GM18861 (cell line): ENCODE measurements at regions not wholly inside any gene's neighbourhood (a gene's known extent, or its start where the extent isn't known, plus 50 kb on each side); places are given as distances from the start of the nearest gene placed in this dataset.

Experiments used
- ATAC-seq: cut with Tn5 transposase; IDR thresholded peaks from one replicate; pipeline ENCODE4 v1.9.1; 2021; ENCODE audit not compliant: unreplicated experiment

GRCh38 chr5:105030153-105030552 is 1467.6 kb upstream of the NUDT12 start:
- ATAC-seq, result no peak

DNA sequence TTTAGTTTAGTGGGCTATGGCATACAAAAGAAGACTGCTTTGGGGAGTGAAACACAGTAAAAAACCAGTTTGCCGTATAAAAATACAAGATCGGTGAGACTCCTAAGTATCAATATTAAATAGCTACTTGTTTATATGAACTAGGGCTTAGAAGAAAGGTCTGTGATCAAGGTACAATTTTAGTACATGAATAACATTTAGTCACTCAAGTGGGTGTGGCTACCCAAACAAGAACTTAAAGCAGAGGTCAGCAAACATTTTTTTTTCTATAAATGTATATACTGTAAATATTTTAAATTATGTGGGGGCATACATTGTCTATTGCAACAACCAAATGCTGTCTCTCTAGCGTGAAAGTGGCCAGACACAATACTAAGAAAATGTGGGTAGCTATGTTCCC is 1452.5 kb upstream of the NUDT12 start:
- no peak for ATAC-seq

DNA sequence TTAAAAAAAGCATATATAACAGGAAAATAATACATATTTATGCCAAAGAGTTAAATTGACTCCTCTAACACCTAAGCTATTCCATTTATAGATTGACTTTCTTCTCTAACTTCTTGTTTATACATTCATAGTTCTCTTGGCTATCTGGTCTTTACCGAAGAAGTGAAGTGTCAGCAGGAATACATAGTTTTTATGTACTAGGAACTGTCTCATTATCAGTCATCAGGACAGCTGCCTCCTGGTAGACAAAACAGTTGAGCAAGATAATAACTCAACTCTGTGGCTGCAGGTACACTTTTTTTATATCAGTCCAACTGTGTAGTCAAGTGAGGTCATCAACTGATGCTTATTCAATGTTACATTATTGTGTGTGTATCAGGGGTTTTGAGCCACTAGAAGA is 1436.0 kb upstream of the NUDT12 start:
- no peak for ATAC-seq

DNA sequence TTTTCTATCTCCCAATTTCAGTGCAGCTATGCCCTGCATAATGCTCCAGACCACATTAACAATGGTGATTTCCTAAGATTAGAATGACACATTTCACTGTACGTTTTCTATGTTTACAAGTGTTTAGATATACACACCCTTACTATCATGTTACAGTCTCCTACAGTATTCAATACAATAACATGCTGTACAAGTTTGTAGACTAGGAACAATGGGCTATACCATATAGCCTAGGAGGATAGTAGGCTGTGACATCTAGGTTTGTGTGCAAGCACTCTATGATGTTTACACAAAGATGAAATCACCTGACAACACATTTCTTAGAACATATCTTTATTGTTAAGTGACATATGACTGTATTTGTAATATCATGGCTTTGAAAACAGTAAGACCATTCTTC is 1435.6 kb upstream of the NUDT12 start:
- no peak for ATAC-seq

DNA sequence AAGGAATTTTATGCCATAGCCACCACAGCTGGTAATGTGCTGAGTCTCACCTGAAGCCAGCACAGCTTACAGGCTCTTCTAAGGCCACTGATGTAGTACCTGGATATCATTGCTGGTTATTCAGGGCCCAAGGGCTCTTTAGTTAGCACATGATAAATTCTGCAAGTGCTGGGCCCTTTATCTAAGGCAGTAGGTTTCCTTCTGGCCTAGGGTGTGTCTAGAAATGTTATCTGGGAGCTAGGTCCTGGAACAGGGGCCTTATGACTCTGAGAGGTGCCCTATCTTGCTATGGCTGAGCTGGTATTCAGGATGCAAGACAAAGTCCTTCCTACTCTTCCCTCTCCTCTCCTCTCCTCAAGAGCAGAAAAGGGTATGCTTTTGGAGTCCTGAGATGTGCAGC is 1424.5 kb upstream of the NUDT12 start:
- no peak for ATAC-seq

- ATAC-seq, result no peak
These were observed 1414.9 kb upstream of the NUDT12 start for GRCh38 chr5:104977529-104977928.

- no peak for ATAC-seq
These were observed 1405.3 kb upstream of the NUDT12 start for GRCh38 chr5:104967806-104968410.

DNA sequence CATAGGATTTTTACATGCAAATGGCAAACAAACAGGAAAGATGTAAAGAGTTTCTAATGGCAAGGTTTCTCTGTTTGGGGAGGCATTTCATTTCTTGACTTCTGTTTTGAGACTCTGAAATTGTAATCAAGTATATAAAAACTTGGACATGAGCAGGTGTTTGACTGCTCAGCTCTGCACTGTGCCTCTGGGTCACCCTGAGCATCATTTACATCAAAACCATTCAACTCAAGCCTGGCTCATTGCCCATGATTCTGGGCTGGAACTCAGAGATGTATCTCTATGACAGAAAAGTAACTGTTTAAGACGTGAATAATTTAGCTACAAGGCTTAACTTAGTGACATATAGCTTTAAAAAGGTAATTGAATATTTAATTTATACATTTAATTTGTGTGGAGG is 1402.4 kb upstream of the NUDT12 start:
- no peak for ATAC-seq

- no peak for ATAC-seq
These were observed 1392.9 kb upstream of the NUDT12 start for GRCh38 chr5:104955479-104955878.

DNA sequence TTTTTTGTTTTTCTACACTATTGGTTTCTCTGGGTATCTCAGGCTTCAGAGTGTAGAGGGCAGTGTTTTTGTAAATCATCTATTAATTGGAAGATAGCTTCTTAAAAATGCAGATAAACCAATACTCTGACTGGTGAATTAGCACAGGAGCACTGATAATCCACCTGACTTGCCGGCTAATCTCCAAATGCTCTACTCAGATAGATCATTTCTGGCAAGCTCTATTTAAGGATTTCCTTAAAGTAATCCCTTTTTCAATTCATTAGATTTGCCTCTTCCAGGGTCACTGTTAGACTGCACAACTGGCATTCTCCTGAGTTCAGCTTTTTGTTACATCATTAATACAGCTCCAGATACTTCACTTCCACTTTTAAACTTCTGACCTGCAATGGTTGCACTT is 1390.3 kb upstream of the NUDT12 start:
- ATAC-seq, result no peak

GRCh38 chr5:104951829-104952228 is 1389.2 kb upstream of the NUDT12 start:
- ATAC-seq, result no peak

- no peak for ATAC-seq
These were observed 1384.5 kb upstream of the NUDT12 start for GRCh38 chr5:104947076-104947475.

DNA sequence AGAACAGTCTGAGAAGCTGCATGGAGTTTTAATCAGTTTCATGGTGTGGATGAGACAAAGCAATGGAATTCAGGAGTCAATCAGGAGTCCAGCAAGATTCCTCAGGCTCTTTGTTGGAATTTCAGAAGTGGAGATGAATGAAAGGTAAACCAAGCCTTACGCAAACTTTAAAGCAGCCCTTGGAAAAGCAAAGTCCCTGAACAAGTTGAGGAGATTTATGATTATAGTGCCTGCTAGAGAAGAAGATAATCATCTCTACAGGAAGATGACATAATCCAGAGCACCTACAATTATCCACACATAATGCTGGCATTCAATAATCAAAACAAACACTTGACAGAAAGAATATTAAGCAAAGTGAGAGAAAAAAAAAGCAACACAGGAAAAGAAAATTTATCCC is 1380.1 kb upstream of the NUDT12 start:
- ATAC-seq, result no peak

DNA sequence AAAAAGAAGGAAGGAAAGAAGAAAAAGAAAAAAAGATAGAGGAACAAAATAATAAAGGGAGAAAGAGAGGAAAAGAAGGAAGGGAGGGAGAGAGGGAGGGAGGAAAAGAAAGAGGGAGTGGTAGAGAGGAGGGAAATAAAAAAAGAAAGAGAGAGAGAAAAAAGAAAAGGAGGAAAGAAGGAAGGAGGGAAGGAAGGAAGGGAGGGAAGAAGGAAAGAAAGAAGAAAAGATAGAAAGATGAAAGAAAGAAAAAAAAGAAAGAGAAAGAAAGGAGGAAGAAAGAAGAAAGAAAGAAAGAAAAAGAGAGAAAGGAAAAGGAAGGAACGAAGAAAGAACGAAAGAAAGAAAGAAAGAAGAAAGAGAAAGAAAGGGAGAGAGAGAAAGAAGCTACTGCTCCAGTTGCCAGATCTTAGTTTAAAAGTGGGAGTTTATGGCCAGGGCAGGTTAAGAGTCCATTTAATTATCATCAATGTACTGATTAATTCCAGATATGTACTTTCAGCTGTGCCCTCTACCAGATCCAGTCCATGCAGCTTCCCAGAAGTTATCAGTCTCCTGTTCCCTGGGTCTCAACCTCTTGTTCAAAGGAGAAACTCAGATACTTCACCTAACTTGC is 1378.5 kb upstream of the NUDT12 start:
- ATAC-seq, result no peak

DNA sequence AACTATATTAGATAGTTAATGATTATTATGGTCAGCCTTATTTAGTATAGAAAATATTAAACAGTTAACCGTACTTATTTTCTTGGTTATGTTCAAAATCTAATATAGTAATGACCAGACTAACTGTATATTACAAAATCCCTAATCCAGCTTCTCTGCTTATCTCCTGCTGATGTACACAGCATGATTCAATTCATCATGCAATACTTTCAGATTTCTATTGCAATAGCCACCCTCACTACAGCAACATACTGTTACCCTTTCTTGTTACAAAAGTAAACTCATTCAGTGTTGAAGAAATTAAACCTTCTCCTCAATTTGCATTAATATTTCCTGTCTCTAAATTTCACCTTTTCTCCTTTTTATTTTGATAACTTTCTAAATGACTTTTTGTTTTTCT is 1375.0 kb upstream of the NUDT12 start:
- no peak for ATAC-seq

- ATAC-seq, result no peak
These were observed 1369.8 kb upstream of the NUDT12 start for GRCh38 chr5:104932431-104932830.

GRCh38 chr5:104928906-104929520 is 1366.4 kb upstream of the NUDT12 start:
- ATAC-seq, result no peak

- no peak for ATAC-seq
These were observed 1352.6 kb upstream of the NUDT12 start for GRCh38 chr5:104915226-104915625.

GRCh38 chr5:104914536-104915070 is 1352.0 kb upstream of the NUDT12 start:
- no peak for ATAC-seq

DNA sequence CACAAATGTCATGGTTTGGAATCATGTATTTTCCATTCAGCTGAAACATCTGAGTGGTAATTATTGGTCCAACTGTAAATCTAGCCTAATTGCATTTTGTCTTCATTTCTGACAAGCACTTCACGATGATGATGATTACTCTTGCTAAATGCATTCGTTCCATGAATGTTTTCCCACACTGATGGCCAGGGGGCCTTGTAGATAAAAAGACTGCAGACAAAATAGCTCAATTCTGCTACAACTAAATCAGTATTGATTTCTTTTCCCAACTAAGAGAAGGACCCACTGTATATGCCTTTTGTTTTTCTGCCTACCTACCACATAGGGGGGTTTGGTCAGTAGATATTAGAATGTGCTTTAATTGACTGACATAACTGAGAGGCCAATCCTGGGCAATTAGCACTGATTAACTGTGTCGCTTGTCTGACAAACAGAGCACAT is 1351.3 kb upstream of the NUDT12 start:
- ATAC-seq, result no peak

- ATAC-seq, result no peak
These were observed 1347.2 kb upstream of the NUDT12 start for GRCh38 chr5:104909803-104910202.

GRCh38 chr5:104904561-104904960 is 1342.0 kb upstream of the NUDT12 start:
- no peak for ATAC-seq
